ENCODE measurements at regions not wholly inside any gene's neighbourhood (a gene's known extent, or its start where the extent isn't known, plus 50 kb on each side); places are given as distances from the start of the nearest gene placed in this dataset.
"Not testable (repeated sequence)": the region's sequence is repeated elsewhere in the genome, so short reads cannot be mapped to it uniquely, and the experiment has no call there.

- ChIA-PET CTCF (interaction anchor here (0.9 kb wide), 1 partner anchor 76 kb away, joined by 3 read pairs; no protein-coding TSS in a partner anchor), POLR2A (interaction anchor here (0.8 kb wide), 1 partner anchor 112 kb away, joined by 3 read pairs; no protein-coding TSS in a partner anchor)
- no peak for DNase-seq
- H3K9me3 Mint-ChIP-seq, result no peaks in the 10 kb centered on the region
- no peaks in the 10 kb centered on the region for H3K27me3 Mint-ChIP-seq
- no peaks in the 10 kb centered on the region for H3K36me3 Mint-ChIP-seq (ENCODE audit: low read depth)
- no peak overlapping the region for H3K27ac Mint-ChIP-seq
- no peaks in the 10 kb centered on the region for H3K4me1 Mint-ChIP-seq
- H3K4me3 Mint-ChIP-seq, result no peak overlapping the region
Observed at GRCh38 chr2:48200620-48201293, 113.7 kb upstream of the FOXN2 start.

- H3K4me1 Mint-ChIP-seq; DNase-seq; H3K27ac Mint-ChIP-seq; H3K9me3 Mint-ChIP-seq; H3K27me3 Mint-ChIP-seq; H3K36me3 Mint-ChIP-seq (ENCODE audit: low read depth); H3K4me3 Mint-ChIP-seq; CTCF ChIA-PET: not testable (repeated sequence)
- POLR2A ChIA-PET, result interaction anchor here (0.8 kb wide), 1 partner anchor 112 kb away, joined by 3 read pairs; no protein-coding TSS in a partner anchor
Observed at GRCh38 chr2:48201435-48201834, 113.0 kb upstream of the FOXN2 start.

GRCh38 chr2:48202863-48203642 is 111.4 kb upstream of the FOXN2 start:
- Mint-ChIP-seq H3K4me1 (no peaks in the 10 kb centered on the region), H3K4me3 (no peak overlapping the region), H3K27ac (no peak overlapping the region), H3K36me3 (ENCODE audit: low read depth) (no peaks in the 10 kb centered on the region), H3K9me3 (no peaks in the 10 kb centered on the region), H3K27me3 (no peaks in the 10 kb centered on the region)
- CTCF ChIA-PET, result interaction anchor here (1.0 kb wide), 1 partner anchor 8 kb away, joined by 3 read pairs; no protein-coding TSS in a partner anchor
- no peak for DNase-seq
- POLR2A ChIA-PET, result interaction anchor here (1.0 kb wide), 1 partner anchor 110 kb away, joined by 3 read pairs; no protein-coding TSS in a partner anchor

- no peaks in the 10 kb centered on the region for H3K27me3 Mint-ChIP-seq
- H3K4me1 Mint-ChIP-seq, result no peaks in the 10 kb centered on the region
- CTCF ChIA-PET, result interaction anchor here (0.6 to 1.0 kb wide), 2 partner anchors 8 to 145 kb away, joined by 3 read pairs; no protein-coding TSS in a partner anchor
- POLR2A ChIA-PET, result no interaction called here
- H3K36me3 Mint-ChIP-seq (ENCODE audit: low read depth), result no peaks in the 10 kb centered on the region
- H3K9me3 Mint-ChIP-seq, result no peaks in the 10 kb centered on the region
- no peak for DNase-seq
- H3K4me3 Mint-ChIP-seq, result no peak overlapping the region
- no peak overlapping the region for H3K27ac Mint-ChIP-seq
Observed at GRCh38 chr2:48203668-48204067, 110.8 kb upstream of the FOXN2 start.

GRCh38 chr2:48204750-48205136 is 109.7 kb upstream of the FOXN2 start:
- H3K4me1 Mint-ChIP-seq, result no peaks in the 10 kb centered on the region
- ChIA-PET POLR2A (no interaction called here), CTCF (no interaction called here)
- H3K4me3 Mint-ChIP-seq, result no peak overlapping the region
- H3K27me3 Mint-ChIP-seq, result no peaks in the 10 kb centered on the region
- no peaks in the 10 kb centered on the region for H3K36me3 Mint-ChIP-seq (ENCODE audit: low read depth)
- DNase-seq, result no peak
- H3K27ac Mint-ChIP-seq, result no peak overlapping the region
- H3K9me3 Mint-ChIP-seq, result no peaks in the 10 kb centered on the region

GRCh38 chr2:48205137-48205798 is 109.2 kb upstream of the FOXN2 start:
- Mint-ChIP-seq H3K27me3 (no peaks in the 10 kb centered on the region), H3K36me3 (ENCODE audit: low read depth) (no peaks in the 10 kb centered on the region), H3K4me3 (no peak overlapping the region), H3K27ac (no peak overlapping the region), H3K9me3 (no peaks in the 10 kb centered on the region), H3K4me1 (no peaks in the 10 kb centered on the region)
- ChIA-PET CTCF (no interaction called here), POLR2A (no interaction called here)
- DNase-seq, result no peak

GRCh38 chr2:48206056-48206656 is 108.3 kb upstream of the FOXN2 start:
- POLR2A ChIA-PET; H3K4me1 Mint-ChIP-seq; CTCF ChIA-PET; H3K9me3 Mint-ChIP-seq; H3K36me3 Mint-ChIP-seq (ENCODE audit: low read depth); H3K27ac Mint-ChIP-seq; DNase-seq; H3K4me3 Mint-ChIP-seq; H3K27me3 Mint-ChIP-seq: not testable (repeated sequence)

- Mint-ChIP-seq H3K36me3 (ENCODE audit: low read depth) (no peaks in the 10 kb centered on the region), H3K9me3 (no peaks in the 10 kb centered on the region), H3K4me1 (no peaks in the 10 kb centered on the region), H3K4me3 (no peak overlapping the region), H3K27me3 (no peaks in the 10 kb centered on the region), H3K27ac (no peak overlapping the region)
- DNase-seq, result no peak
- CTCF ChIA-PET, result no interaction called here
- POLR2A ChIA-PET, result interaction anchor here (0.6 kb wide), 1 partner anchor 606 kb away, joined by 3 read pairs; no protein-coding TSS in a partner anchor
Observed at GRCh38 chr2:48207201-48207641, 107.3 kb upstream of the FOXN2 start.

- ChIA-PET POLR2A (no interaction called here), CTCF (no interaction called here)
- H3K27me3 Mint-ChIP-seq, result no peaks in the 10 kb centered on the region
- H3K27ac Mint-ChIP-seq, result no peak overlapping the region
- H3K4me3 Mint-ChIP-seq, result no peak overlapping the region
- H3K36me3 Mint-ChIP-seq (ENCODE audit: low read depth), result no peaks in the 10 kb centered on the region
- H3K4me1 Mint-ChIP-seq, result no peaks in the 10 kb centered on the region
- no peaks in the 10 kb centered on the region for H3K9me3 Mint-ChIP-seq
- no peak for DNase-seq
Observed at GRCh38 chr2:48207851-48208250, 106.6 kb upstream of the FOXN2 start.

- POLR2A ChIA-PET, result no interaction called here
- H3K9me3 Mint-ChIP-seq, result no peaks in the 10 kb centered on the region
- no peak for DNase-seq
- no peak overlapping the region for H3K27ac Mint-ChIP-seq
- H3K36me3 Mint-ChIP-seq (ENCODE audit: low read depth), result no peaks in the 10 kb centered on the region
- no peak overlapping the region for H3K4me3 Mint-ChIP-seq
- H3K27me3 Mint-ChIP-seq, result no peaks in the 10 kb centered on the region
- CTCF ChIA-PET, result no interaction called here
- H3K4me1 Mint-ChIP-seq, result peaks cover 2% of the 10 kb centered on the region
Observed at GRCh38 chr2:48209214-48209885, 105.1 kb upstream of the FOXN2 start.

- H3K27me3 Mint-ChIP-seq, result no peaks in the 10 kb centered on the region
- CTCF ChIA-PET, result interaction anchor here (0.7 kb wide), 1 partner anchor 10 kb away, joined by 5 read pairs; no protein-coding TSS in a partner anchor
- POLR2A ChIA-PET, result no interaction called here
- H3K4me1 Mint-ChIP-seq, result peaks cover 2% of the 10 kb centered on the region
- H3K4me3 Mint-ChIP-seq, result no peak overlapping the region
- no peaks in the 10 kb centered on the region for H3K9me3 Mint-ChIP-seq
- no peaks in the 10 kb centered on the region for H3K36me3 Mint-ChIP-seq (ENCODE audit: low read depth)
- no peak for DNase-seq
- H3K27ac Mint-ChIP-seq, result no peak overlapping the region
Observed at GRCh38 chr2:48210189-48210588, 104.3 kb upstream of the FOXN2 start.

- no peak for DNase-seq
- no peaks in the 10 kb centered on the region for H3K27me3 Mint-ChIP-seq
- CTCF ChIA-PET, result no interaction called here
- no peaks in the 10 kb centered on the region for H3K36me3 Mint-ChIP-seq (ENCODE audit: low read depth)
- no peak overlapping the region for H3K27ac Mint-ChIP-seq
- H3K4me1 Mint-ChIP-seq, result peaks cover 2% of the 10 kb centered on the region
- no peaks in the 10 kb centered on the region for H3K9me3 Mint-ChIP-seq
- no peak overlapping the region for H3K4me3 Mint-ChIP-seq
- POLR2A ChIA-PET, result no interaction called here
Observed at GRCh38 chr2:48213646-48214045, 100.8 kb upstream of the FOXN2 start.
